ENCODE measurements at regions not wholly inside any gene's neighbourhood (a gene's known extent, or its start where the extent isn't known, plus 50 kb on each side); places are given as distances from the start of the nearest gene placed in this dataset.

GRCh38 chr13:105220881-105221280 lies 1314.6 kb downstream of the EFNB2 start:
- no peak for TF ChIP-seq CTCF (IDR thresholded peaks at IDR 0.05)
- no peak for TF ChIP-seq POLR2A (IDR thresholded peaks at IDR 0.05)

Measured in lower leg skin (tissue), 3 donors.